ENCODE measurements at regions not wholly inside any gene's neighbourhood (a gene's known extent, or its start where the extent isn't known, plus 50 kb on each side); places are given as distances from the start of the nearest gene placed in this dataset.

- no peak for DNase-seq
These were observed 875.2 kb downstream of the BRD1 start for GRCh38 chr22:48952256-48953102.

GRCh38 chr22:48951836-48952235 is 875.8 kb downstream of the BRD1 start:
- DNase-seq, result no peak

- no peak for DNase-seq
These were observed 877.3 kb downstream of the BRD1 start for GRCh38 chr22:48950151-48950915.

DNA sequence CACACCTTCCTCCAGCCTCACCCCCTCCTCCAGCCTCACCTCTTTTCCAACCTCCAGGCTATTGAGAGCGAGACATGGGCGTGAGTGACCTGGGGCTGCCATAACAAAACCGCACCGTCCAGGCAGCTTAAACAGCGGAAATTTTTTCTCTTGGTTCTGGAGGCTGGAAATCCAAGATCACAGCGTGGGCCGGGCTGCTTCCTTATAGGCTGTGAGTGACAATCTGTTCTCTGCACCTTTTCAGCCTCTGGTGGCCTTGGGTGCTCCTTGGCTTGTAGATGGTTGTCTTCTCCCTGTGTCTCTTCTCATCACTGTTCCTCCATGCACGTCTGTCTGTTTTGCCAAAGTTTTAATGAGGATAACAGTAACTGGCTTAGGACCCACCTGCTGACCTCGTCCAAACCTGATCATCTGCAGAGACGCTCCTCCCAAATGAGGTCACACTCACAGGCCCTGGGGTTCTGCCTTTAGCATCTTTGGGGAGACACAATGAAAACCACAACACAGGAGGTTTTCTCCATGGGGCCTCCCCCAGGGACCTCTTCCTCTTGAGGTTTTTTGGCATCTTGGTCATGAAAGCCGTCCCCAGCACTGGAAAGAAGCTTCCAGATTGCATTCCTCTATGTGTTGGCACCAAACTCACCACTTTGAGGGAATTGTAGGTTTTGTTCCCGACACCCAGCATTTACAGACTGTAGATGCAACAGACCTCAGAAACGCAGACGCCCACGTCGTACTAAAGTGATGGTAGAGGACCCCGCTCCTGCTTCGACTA is 878.1 kb downstream of the BRD1 start:
- no peak for DNase-seq

DNA sequence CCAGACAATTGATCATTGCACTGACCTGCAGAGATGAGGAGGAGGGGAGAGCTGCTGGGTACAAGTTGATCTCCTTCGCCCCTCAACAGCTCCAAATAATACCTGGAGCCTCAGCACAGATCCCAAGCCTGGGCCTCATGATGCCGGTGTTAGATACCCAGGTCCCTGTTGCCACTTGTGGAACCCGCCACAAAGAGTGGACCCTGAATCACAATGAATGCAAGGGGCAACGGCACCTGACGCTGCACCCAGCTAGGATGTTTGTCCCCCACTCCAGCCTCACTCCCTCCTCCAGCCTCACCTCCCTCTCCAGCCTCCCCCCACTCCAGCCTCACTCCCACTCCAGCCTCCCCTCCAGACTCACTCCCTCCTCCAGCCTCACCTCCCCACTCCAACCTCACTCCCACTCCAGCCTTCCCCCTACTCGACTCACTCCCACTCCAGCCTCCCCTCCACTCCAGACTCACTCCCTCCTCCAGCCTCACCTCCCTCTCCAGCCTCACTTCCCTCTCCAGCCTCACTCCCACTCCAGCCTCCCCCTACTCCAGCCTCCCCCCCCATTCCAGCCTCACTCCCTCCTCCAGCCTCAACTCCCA is 879.0 kb downstream of the BRD1 start:
- DNase-seq, result no peak

- no peak for DNase-seq
These were observed 880.0 kb downstream of the BRD1 start for GRCh38 chr22:48947636-48948035.

- no peak for DNase-seq
These were observed 881.8 kb downstream of the BRD1 start for GRCh38 chr22:48945621-48946458.

DNA sequence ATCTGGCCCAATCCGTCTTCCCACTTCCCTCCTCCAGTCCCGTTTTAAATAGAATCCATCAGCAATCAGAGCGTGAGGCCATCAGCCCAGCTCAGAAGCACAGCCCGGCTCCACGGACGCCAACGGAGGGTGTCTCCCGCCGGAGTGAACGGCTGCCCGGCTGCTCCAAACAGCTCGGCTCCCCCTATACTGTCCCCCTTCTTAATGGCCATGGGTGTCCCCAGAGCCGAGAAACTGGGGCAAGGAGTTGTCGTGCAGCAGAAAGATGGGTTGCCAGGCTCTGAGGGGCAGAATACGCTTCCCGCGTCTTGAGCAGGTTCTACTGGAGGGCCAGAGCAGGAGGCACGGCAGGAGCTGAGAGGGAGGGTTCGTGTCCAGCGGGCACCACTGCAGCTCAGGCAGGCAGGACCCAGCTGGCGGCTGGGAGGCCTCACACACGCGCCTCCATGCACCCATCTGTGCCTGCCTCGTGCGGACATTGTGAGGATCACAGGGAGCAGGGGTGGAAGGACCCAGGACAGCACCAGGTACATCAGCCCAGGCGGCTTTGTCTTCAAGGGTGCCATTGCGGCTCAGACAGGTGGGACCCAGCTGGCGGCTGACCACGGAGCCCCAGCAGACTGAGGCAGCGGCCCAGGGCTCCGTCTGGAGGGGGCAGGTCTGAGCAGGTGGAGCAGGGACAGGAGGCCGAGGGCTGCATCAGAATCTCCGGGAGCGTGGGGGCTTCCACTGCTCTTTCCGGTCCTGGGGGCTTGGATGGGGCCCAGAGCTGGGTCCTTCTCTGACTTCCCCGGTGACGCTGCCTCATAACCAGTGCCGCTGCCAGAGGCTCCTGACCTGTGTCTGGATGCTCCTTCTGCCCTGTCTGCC is 882.7 kb downstream of the BRD1 start:
- DNase-seq, result no peak

DNA sequence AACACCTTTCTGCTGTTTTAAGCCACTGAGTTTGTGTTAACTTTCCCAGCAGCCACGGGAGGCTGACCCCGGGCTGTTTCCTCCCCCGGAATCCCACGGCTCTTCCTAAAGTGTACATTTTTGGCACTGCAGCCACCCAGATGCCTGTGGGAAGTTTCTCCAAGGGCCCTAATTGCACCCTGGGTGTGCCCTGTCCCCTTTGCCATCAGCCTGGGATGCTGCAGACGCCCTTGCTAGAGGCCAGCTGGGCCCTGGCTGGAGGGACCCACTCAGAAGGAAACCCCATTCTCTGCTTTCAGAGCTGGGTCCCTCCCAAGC is 883.3 kb downstream of the BRD1 start:
- no peak for DNase-seq

GRCh38 chr22:48943567-48944432 is 883.9 kb downstream of the BRD1 start:
- DNase-seq, result no peak

DNA sequence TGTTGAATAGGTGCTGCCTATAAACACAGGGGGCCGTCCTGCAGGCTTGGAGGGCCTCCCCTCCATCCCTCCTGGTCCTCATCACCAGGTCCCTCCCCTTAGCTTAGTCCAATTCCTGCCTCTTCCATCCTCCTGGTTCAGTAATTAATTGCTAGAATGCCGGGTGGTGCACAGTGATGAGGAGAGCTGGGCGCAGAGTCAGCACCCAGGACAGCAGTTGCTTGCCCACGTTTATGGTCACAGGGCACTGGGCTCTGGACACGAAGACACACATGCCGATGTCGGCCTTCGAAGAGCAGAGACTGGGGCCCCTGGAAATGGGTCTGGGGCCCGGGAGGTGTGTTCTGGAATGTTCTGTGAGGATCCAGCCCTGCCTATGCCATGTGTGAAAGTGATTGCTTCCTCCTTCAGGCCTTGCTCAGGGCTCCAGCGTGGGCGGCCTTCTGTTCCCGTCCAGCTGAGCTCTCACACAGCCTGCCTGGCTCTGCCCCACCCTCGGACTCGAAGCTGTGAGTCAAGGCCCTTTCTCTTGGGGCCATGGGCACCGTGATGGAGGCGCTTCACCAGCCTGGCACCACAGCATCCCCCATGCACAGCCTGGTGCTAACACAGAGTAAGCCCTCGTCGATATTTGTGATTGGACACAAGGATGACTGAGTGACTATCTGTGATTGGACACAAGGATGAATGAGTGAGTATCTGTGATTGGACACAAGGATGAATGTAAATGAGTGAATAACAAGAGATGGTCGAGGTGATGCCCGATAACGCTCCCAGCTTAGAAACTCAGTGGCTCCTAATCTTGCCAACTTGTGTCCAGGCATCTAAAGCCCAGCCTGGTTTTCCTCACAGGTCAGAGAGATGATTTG is 884.7 kb downstream of the BRD1 start:
- DNase-seq, result no peak

DNA sequence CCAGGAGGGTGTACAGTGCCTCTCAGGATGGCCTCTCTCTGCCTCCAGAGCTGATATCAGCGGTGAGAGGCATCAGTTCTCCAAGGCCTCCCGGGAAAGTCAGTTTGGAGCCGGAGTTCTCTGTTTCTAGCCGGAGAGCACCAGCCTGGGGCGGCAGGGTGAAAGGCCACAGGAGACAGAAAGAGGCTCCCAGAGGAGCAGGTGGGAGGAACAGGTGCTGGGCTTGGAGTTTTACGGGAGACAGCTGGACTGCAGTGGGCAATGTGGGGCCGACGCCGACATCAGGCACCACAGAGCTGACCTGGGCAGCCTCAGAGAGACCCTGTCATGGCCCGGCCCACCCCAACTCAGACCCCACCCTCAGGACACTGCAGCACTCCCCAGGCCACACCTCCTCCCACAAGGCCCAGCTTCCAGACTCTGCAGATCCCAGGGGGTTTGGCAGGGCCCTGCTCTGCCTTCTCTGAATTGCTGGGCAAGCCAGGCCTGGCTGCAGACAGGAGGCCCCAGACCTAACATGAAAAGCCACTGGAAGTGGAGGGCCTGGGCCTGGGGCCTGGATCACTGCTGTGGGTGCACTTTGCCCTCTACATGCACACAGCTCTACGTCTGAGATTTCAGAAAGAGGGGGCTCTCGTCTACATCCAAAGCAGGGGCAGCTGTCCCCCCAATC is 885.6 kb downstream of the BRD1 start:
- no peak for DNase-seq

GRCh38 chr22:48941033-48941902 is 886.4 kb downstream of the BRD1 start:
- DNase-seq, result no peak

DNA sequence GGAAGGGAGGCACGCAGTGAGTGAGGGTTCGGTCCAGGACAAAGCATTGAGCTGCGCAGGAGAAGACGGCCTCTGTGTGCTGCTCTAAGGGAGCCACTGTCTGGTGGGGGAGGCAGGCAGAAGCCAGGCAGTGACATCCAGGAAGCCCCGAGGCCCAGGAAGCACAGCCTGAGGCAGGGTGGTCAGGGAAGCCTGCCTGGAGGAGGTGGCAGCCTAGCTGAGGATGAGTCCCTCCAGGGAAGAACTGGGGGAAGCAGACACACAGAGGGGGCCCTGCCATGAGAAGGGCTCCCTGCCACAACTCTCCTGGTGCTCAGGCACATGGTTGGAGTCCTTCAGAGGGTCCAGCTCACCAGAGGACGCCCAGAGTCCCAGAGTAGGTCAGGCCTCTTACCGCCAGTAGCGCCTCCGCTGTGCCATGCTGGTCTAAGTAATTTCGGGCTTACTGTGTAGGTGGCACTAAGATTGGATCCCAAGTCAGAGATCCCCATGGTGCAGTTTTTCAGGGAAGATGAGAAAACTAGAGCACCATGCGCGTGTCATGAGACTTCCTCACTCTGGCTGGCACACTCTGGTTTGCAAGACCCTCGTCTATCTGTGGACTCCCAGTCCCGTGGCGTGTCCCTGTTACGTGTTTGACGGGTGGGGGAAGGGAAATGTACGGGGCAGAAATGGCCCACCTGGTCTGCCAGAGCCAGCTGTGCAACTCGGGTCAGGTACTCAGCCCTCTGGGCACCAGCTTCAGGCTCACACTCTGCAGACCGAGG is 887.2 kb downstream of the BRD1 start:
- DNase-seq, result no peak

GRCh38 chr22:48939441-48940265 is 888.0 kb downstream of the BRD1 start:
- DNase-seq, result no peak

DNA sequence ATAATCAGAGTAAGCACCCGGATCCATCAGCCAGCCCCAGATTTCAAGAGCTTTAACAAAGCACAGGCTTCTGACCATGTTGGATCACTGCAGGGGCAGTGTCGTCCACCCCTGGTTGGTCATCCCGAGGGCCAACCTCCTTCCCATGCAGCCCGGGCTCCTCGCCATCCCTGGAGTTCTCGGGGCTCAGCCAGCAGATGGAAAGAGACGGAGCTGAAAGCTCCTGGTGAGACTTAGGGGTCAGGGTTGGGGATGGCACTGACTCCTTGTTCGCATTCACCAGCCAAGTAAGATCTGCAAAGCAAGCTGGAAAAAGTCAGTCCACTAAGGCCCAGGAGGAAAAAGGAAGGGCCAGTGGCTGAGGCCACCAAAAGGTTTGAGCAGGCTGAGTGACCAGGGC is 888.9 kb downstream of the BRD1 start:
- DNase-seq, result no peak
